ENCODE measurements at regions not wholly inside any gene's neighbourhood (a gene's known extent, or its start where the extent isn't known, plus 50 kb on each side); places are given as distances from the start of the nearest gene placed in this dataset.
"Not testable (repeated sequence)": the region's sequence is repeated elsewhere in the genome, so short reads cannot be mapped to it uniquely, and the experiment has no call there.

DNA sequence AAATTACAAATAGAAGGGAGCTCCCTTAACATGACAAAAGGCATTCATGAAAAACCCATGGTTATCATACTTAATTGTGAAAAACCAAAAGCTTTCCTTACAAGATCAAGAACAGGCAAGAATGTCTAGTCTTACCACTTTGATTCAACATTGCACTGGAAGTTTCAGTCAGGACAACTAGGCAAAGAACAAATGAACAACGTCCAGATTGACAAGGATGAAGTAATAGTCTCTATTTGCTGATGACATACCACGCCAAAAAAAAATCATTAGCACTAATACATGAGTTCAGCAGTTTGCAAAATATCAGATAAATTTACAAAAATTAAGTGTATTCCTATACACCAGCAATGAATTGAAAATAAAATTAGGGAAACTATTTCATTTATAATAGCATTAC is 200.2 kb downstream of the TOX3 start:
- intact Hi-C loops (cut with DNase I) = no loop called here
- no peak for DNase-seq (ENCODE audit: extremely low spot score)
- no peaks in the 10 kb centered on the region for H3K27me3 ChIP-seq
- H3K4me1 ChIP-seq = no peaks in the 10 kb centered on the region
- H3K27ac ChIP-seq (replicated peaks in 1 of 4) = no peak overlapping the region
- H3K4me3 ChIP-seq = no peak overlapping the region
- no peaks in the 10 kb centered on the region for H3K9me3 ChIP-seq
- no peak for TF ChIP-seq POLR2A (IDR thresholded peaks at IDR 0.05; ENCODE audit: low read depth)
- H3K36me3 ChIP-seq = no peaks in the 10 kb centered on the region
- 88% methylated on average over 2 of the region's 2 CpGs for WGBS

DNA sequence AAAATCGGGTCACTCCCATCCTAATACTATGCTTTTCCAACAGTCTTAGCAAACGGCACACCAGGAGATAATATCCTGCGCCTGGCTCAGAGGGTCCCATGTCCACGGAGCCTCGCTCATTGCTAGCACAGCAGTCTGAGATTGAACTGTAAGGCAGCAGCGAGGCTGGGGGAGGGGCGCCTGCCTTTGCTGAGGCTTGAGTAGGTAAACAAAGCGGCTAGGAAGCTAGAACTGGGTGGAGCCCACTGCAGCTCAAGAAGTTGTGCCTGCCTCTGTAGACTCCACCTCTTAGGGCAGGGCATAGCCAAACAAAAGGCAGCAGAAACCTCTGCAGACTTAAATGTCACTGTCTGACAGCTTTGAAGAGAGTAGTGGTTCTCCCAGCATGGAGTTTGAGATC is 213.3 kb downstream of the TOX3 start:
- H3K4me3 ChIP-seq; H3K27ac ChIP-seq (replicated peaks in 1 of 4); intact Hi-C loops (cut with DNase I); H3K27me3 ChIP-seq; H3K9me3 ChIP-seq; H3K4me1 ChIP-seq; DNase-seq (ENCODE audit: extremely low spot score); H3K36me3 ChIP-seq: not testable (repeated sequence)
- WGBS = 83% methylated on average over 8 of the region's 8 CpGs

DNA sequence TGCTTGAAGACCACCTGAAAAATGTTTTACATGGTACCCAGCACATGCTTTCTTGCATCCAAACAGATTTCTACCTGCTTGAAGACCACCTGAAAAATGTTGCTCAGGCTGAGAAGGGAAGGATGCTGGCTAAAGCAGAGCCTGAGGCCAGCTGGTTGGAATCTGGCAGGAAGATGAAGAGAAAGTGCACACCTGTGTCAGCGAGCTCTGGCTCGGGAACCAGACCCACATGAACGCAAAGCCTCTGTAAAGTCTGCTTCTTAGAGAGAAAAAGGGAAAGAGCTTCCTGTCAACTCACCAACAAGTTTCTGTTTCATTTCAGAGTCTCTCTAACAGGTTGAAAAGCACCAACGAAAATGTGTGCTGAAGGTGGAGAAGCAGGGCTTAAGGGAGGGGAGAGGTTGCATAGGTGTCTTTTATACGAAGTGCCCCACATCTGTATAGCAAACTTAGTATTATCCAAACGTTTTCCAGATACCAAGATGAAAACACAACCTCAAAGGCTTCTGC is 226.0 kb downstream of the TOX3 start:
- Histone ChIP-seq H3K27me3 (no peaks in the 10 kb centered on the region), H3K9me3 (no peaks in the 10 kb centered on the region), H3K36me3 (no peaks in the 10 kb centered on the region), H3K4me3 (no peak overlapping the region), H3K4me1 (no peaks in the 10 kb centered on the region), H3K27ac (replicated peaks in 1 of 4) (no peak overlapping the region)
- intact Hi-C loops (cut with DNase I) = no loop called here
- DNase-seq (ENCODE audit: extremely low spot score) = no peak
- TF ChIP-seq POLR2A (IDR thresholded peaks at IDR 0.05; ENCODE audit: low read depth) (no peak), POLR2AphosphoS5 (IDR thresholded peaks at IDR 0.05) (no peak), EP300 (IDR thresholded peaks at IDR 0.05) (no peak)
- TF ChIP-seq, protein P1, sequence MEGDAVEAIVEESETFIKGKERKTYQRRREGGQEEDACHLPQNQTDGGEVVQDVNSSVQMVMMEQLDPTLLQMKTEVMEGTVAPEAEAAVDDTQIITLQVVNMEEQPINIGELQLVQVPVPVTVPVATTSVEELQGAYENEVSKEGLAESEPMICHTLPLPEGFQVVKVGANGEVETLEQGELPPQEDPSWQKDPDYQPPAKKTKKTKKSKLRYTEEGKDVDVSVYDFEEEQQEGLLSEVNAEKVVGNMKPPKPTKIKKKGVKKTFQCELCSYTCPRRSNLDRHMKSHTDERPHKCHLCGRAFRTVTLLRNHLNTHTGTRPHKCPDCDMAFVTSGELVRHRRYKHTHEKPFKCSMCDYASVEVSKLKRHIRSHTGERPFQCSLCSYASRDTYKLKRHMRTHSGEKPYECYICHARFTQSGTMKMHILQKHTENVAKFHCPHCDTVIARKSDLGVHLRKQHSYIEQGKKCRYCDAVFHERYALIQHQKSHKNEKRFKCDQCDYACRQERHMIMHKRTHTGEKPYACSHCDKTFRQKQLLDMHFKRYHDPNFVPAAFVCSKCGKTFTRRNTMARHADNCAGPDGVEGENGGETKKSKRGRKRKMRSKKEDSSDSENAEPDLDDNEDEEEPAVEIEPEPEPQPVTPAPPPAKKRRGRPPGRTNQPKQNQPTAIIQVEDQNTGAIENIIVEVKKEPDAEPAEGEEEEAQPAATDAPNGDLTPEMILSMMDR (IDR thresholded peaks at IDR 0.05) = no peak
- 68% methylated on average over 6 of the region's 6 CpGs for WGBS

DNA sequence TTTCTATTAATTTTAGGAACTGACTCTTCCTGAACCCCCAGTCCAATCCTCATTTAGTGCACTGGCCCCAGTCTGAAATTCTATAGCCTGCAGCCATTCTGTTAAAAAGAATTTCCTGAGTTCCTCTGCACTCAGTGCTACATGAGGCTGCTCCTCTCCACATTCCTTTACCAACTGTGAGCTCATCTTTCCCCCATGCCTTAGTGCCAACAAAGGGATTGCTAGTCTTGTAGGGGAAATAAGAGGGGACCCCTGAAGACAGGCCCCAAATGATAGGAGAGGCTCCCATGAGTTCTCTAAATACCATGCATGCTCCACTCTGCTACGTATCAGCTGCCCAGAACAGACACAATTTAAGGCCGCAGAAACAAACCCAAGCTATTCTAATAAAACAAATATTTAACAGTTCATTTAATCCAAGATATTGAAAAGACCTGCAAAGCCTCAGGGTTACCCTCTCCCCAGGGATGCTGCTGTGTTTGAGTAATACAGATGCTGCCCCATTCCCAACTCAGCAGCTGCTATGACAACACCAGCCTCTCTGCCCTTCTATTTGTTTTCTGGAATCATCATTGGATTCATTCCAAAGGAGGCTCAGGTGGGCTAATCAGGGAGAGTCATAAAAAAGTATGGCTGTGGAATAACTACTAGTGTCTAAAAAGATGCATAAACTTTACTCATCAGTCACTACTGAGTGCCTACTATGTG is 228.5 kb downstream of the TOX3 start:
- Histone ChIP-seq H3K36me3 (no peaks in the 10 kb centered on the region), H3K27ac (replicated peaks in 1 of 4) (no peak overlapping the region), H3K4me3 (no peak overlapping the region), H3K4me1 (no peaks in the 10 kb centered on the region), H3K27me3 (no peaks in the 10 kb centered on the region), H3K9me3 (no peaks in the 10 kb centered on the region)
- intact Hi-C loops (cut with DNase I) = no loop called here
- peak; percentile 90 for DNase-seq (ENCODE audit: extremely low spot score)
- WGBS = 65% methylated on average over 2 of the region's 2 CpGs
- TF ChIP-seq, protein P1 (IDR thresholded peaks at IDR 0.05) = no peak
- TF ChIP-seq POLR2A (IDR thresholded peaks at IDR 0.05; ENCODE audit: low read depth) = no peak
- TF ChIP-seq EP300 (IDR thresholded peaks at IDR 0.05) = no peak
- TF ChIP-seq POLR2AphosphoS5 (IDR thresholded peaks at IDR 0.05) = no peak

DNA sequence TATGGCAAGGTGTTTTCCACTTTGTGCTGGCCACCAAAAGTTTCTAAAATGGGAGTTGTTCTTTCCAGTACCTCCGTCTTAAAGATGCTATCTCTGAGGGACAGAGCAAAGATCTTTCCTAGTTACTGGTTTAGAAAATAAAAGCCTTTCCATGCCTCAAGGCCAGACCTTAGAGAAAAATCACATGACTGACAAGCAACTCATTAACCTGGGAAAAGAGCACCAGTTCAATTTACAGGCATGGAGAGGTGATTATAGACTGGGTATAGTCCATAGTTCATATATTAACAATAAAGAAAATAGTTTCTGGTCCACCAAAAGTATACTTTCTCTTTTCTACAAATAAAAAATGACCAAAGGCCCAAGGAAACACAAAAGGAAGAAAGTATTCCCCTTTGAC is 230.7 kb downstream of the TOX3 start:
- no peak overlapping the region for H3K4me3 ChIP-seq
- TF ChIP-seq, protein P1 (IDR thresholded peaks at IDR 0.05) = no peak
- TF ChIP-seq EP300 (IDR thresholded peaks at IDR 0.05) (no peak), POLR2A (IDR thresholded peaks at IDR 0.05; ENCODE audit: low read depth) (no peak), POLR2AphosphoS5 (IDR thresholded peaks at IDR 0.05) (no peak)
- no peaks in the 10 kb centered on the region for H3K36me3 ChIP-seq
- no peaks in the 10 kb centered on the region for H3K27me3 ChIP-seq
- WGBS = 75% methylated on average over 1 of the region's 1 CpG
- H3K4me1 ChIP-seq = no peaks in the 10 kb centered on the region
- DNase-seq (ENCODE audit: extremely low spot score) = no peak
- H3K27ac ChIP-seq (replicated peaks in 1 of 4) = no peak overlapping the region
- intact Hi-C loops (cut with DNase I) = no loop called here
- H3K9me3 ChIP-seq = no peaks in the 10 kb centered on the region

DNA sequence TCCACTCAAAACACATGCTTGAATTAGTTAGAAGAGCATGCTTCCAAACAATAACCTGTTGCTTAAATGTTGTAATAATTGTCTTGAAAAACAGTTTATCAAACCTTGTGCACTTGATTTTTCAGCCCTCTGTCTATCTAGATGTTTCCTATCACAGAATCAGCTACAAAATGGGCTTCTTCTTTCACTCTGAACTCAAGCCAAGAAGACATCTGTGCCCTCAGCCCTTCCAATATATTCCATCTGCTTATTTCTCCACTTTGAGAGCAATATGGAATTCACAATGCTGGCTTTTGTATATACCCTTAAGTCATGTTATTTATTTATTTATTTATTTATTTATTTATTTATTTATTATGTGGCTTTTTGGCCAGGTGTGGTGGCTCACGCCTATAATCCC is 234.2 kb downstream of the TOX3 start:
- no peaks in the 10 kb centered on the region for H3K36me3 ChIP-seq
- no peak for DNase-seq (ENCODE audit: extremely low spot score)
- TF ChIP-seq POLR2AphosphoS5 (IDR thresholded peaks at IDR 0.05) = no peak
- TF ChIP-seq, protein P1 (IDR thresholded peaks at IDR 0.05) = no peak
- no peak for TF ChIP-seq EP300 (IDR thresholded peaks at IDR 0.05)
- no peak for TF ChIP-seq POLR2A (IDR thresholded peaks at IDR 0.05; ENCODE audit: low read depth)
- H3K27ac ChIP-seq (replicated peaks in 1 of 4) = no peak overlapping the region
- H3K27me3 ChIP-seq = no peaks in the 10 kb centered on the region
- 84% methylated on average over 1 of the region's 1 CpG for WGBS
- intact Hi-C loops (cut with DNase I) = no loop called here
- H3K9me3 ChIP-seq = no peaks in the 10 kb centered on the region
- H3K4me1 ChIP-seq = no peaks in the 10 kb centered on the region
- H3K4me3 ChIP-seq = no peak overlapping the region
